Lower leg skin (tissue), 4 donors: ENCODE measurements at regions not wholly inside any gene's neighbourhood (a gene's known extent, or its start where the extent isn't known, plus 50 kb on each side); places are given as distances from the start of the nearest gene placed in this dataset.

Experiments
- DNase-seq, 2 donors: peaks; one replicate each; pipeline ENCODE4 v3.0.0-alpha.2; 2019; ENCODE audit warnings: low spot score in 2 of 2
- H3K4me3 ChIP-seq: fragments of 200-600 bp; sonication (generic); 2 replicates; pipeline ENCODE4 v1.5.1; 2017; ENCODE audit warnings: mild to moderate bottlenecking, low read depth; ENCODE audit not compliant: poor library complexity, severe bottlenecking
- POLR2A ChIP-seq, 2 donors: fragments of 450-650 bp; IDR thresholded peaks; one replicate each; pipeline ENCODE4 v1.6.1; 2016 to 2017; ENCODE audit warnings: antibody characterized with exemption in 2 of 2, mild to moderate bottlenecking in 1 of 2, moderate library complexity in 1 of 2
- WGBS, 2 donors: methylation state at CpG; one replicate each; pipeline ENCODE4 v1.1.5; 2018; 5-methylcytosine and 5-hydroxymethylcytosine counted together
- intact Hi-C: fragments of 100-400 bp; cut with DNase I; formaldehyde crosslinking; loops from one replicate; pipeline ENCODE4 v1.15.0; 2023; ENCODE audit warnings: low total_unique reads
- TF ChIP-seq, protein P1 (sequence below), 3 donors: fragments of 450-650 bp; IDR thresholded peaks; one replicate each; pipeline ENCODE4 v1.5.1; 2016; ENCODE audit warnings: antibody characterized with exemption in 3 of 3, mild to moderate bottlenecking in 3 of 3, moderate library complexity in 2 of 3

DNA sequence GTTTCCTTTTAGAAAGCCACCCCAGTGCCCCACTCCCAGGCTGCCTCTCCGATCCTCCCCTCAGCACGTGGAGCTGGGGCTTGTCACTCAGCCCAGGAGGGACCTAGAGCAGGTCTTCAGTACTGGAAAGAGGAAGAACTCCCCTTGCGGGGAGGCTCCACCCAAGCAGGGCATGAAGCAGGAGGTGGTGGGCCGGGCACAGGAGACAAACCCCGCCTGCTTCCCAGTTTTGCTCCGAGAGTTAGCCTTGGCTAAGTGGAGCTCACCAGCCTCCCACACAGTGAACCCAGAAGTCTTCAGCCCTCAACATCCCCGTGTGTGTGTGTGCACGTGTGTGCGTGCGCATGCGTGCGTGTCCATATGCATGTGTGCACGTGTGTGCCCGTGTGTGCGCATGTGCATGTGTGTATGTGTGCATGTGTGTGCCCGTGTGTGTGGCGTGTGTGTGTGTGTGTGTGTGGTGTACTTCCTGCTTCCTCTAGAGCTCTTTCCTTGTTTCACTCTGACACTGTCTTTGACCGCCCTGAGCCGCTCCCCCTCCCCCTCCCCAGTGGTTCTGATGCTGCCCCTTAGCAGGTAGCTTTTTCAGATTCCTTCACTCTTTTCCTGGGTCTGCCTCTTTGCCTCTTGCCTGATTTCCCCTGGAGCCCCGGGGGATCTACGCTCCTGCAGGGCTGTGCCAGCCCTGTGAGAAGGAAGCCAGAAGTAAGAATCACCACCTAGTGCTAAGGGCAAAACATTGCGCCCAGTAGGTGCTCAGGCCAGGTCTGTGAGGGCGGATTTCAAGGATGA is 239.8 kb downstream of the CDC5L start:
- 75 to 83% methylated on average over 23 of the region's 23 CpGs for WGBS, 2 donors
- DNase-seq = no peak
- intact Hi-C loops = no loop called here
- TF ChIP-seq, protein P1, sequence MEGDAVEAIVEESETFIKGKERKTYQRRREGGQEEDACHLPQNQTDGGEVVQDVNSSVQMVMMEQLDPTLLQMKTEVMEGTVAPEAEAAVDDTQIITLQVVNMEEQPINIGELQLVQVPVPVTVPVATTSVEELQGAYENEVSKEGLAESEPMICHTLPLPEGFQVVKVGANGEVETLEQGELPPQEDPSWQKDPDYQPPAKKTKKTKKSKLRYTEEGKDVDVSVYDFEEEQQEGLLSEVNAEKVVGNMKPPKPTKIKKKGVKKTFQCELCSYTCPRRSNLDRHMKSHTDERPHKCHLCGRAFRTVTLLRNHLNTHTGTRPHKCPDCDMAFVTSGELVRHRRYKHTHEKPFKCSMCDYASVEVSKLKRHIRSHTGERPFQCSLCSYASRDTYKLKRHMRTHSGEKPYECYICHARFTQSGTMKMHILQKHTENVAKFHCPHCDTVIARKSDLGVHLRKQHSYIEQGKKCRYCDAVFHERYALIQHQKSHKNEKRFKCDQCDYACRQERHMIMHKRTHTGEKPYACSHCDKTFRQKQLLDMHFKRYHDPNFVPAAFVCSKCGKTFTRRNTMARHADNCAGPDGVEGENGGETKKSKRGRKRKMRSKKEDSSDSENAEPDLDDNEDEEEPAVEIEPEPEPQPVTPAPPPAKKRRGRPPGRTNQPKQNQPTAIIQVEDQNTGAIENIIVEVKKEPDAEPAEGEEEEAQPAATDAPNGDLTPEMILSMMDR (IDR thresholded peaks at IDR 0.05) = no peak
- no peak for TF ChIP-seq POLR2A (IDR thresholded peaks at IDR 0.05)
- no peak overlapping the region for H3K4me3 ChIP-seq

DNA sequence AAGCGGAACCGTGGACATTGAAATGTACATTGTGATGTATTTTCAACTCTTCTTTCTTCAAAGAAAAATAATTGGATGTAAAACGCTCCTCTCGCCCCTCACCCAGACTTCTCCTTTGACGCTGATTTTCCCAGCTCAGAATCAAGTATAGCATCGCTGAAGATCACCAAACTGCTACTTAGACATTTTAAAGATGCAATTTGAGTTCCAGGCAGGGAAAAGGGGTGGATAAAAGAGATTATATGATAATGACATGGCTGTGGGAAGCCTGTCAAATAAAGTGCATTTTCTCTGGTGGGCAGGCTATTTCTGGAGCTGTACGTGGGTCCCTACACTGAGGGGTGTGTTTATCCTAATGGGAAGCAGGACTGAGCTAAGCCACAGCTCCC is 240.4 kb downstream of the CDC5L start:
- 71 to 82% methylated on average over 7 of the region's 7 CpGs for WGBS, 2 donors
- no peak for DNase-seq
- no peak overlapping the region for H3K4me3 ChIP-seq
- intact Hi-C loops = no loop called here
- no peak for TF ChIP-seq POLR2A (IDR thresholded peaks at IDR 0.05)

- 68 to 82% methylated on average over 3 of the region's 3 CpGs for WGBS, 2 donors
- no peak overlapping the region for H3K4me3 ChIP-seq
- TF ChIP-seq, protein P1 (IDR thresholded peaks at IDR 0.05) = no peak
- no peak for TF ChIP-seq POLR2A (IDR thresholded peaks at IDR 0.05)
- no peak for DNase-seq
- intact Hi-C loops = no loop called here
These were observed 240.8 kb downstream of the CDC5L start for GRCh38 chr6:44628347-44628746.

DNA sequence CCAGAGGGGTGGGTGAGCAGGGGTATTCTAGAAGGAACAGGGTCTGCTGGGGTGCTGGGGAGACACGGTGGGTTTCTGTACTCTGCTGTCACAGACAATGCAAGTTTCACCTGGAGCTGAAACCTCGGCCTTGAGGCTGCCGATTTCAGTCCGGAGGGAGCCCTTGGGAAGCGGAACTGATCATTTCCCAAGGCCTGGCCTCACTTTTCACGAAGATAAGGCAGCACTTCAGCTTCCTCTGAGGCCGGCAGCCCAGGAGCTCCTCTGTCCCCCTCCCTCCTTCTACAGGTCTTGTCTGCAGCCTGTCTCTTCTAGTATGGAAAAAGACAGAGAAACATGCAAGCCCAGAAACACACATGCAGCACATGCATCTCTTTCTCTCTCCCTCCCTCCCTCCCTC is 242.1 kb downstream of the CDC5L start:
- H3K4me3 ChIP-seq = no peak overlapping the region
- no peak for DNase-seq
- intact Hi-C loops = no loop called here
- TF ChIP-seq POLR2A (IDR thresholded peaks at IDR 0.05) = no peak
- TF ChIP-seq, protein P1 (IDR thresholded peaks at IDR 0.05) = no peak
- 72 to 75% methylated on average over 7 of the region's 7 CpGs for WGBS, 2 donors

GRCh38 chr6:44630125-44631028 is 242.9 kb downstream of the CDC5L start:
- TF ChIP-seq, protein P1 (IDR thresholded peaks at IDR 0.05) = no peak
- no peak for TF ChIP-seq POLR2A (IDR thresholded peaks at IDR 0.05)
- DNase-seq = peak in 1 of 2 donors; percentile 85
- 25 to 28% methylated on average over 10 of the region's 10 CpGs for WGBS, 2 donors
- no peak overlapping the region for H3K4me3 ChIP-seq
- intact Hi-C loops = no loop called here

DNA sequence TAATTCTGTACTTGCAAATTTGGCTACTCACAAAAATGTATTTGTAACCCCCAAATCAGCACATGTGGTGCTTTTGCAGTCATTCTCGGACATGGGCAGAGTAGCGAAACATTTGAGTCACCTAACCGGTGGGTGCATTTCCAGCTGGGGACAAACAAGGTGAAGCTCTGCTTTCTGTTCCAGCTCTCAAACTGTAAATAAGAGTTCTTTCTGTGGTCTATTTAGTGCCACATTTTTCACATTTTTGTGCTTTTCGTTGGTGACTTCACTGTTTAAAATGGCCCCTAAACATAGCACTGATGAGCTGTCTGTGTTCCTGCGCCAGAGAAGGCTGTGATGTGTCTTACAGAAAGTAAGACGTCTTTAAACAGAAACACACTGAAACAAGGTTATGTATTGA is 244.5 kb downstream of the CDC5L start:
- DNase-seq = no peak
- WGBS, 2 donors = 84% methylated on average over 6 of the region's 6 CpGs
- H3K4me3 ChIP-seq = no peak overlapping the region
- intact Hi-C loops = no loop called here
- TF ChIP-seq POLR2A (IDR thresholded peaks at IDR 0.05) = no peak
- TF ChIP-seq, protein P1 (IDR thresholded peaks at IDR 0.05) = no peak
